Panc1 (cell line): ENCODE measurements at regions not wholly inside any gene's neighbourhood (a gene's known extent, or its start where the extent isn't known, plus 50 kb on each side); places are given as distances from the start of the nearest gene placed in this dataset.

Experiments used
- ATAC-seq: fragments of 200-7000 bp; cut with Tn5 transposase; 2 replicates; pipeline ENCODE4 v1.9.1; 2020; ENCODE audit warnings: mild to moderate bottlenecking, moderate library complexity
- BruUV-seq: library from RNA; stranded (reverse); fragments of 400-500 nt; replicated peaks from 2 replicates; lab custom pipeline; 2021; lab: Mats Ljungman, UMichigan
- CTCF ChIA-PET: fragments of 300-600 bp; sonication (Branson Sonifier 250); formaldehyde crosslinking; loops from one replicate; lab custom pipeline; 2022; ENCODE audit warnings: antibody characterized with exemption; lab: Charles Lee
- POLR2A ChIA-PET: fragments of 300-600 bp; sonication (Branson Sonifier 250); formaldehyde crosslinking; loops from one replicate; lab custom pipeline; 2022; ENCODE audit warnings: antibody characterized with exemption; lab: Charles Lee
- DNase-seq: peaks from one replicate; pipeline ENCODE4 v3.0.0-alpha.2; 2010; ENCODE audit warnings: low read depth, low spot score
- H3K27ac ChIP-seq: 2 replicates; pipeline ENCODE4 v1.5.1; 2011; ENCODE audit warnings: mild to moderate bottlenecking, low read length, inconsistent platforms
- H3K27me3 ChIP-seq: fragments of 200-500 bp; sonication (Bioruptor generic); 2 replicates; pipeline ENCODE4 v1.6.0; 2014; ENCODE audit warnings: low read length, inconsistent platforms; ENCODE audit not compliant: control insufficient read depth, insufficient read depth
- H3K36me3 ChIP-seq: fragments of 200-500 bp; sonication (Bioruptor generic); 2 replicates; pipeline ENCODE4 v1.5.1; 2014; ENCODE audit warnings: inconsistent platforms, mild to moderate bottlenecking, low read length, moderate library complexity; ENCODE audit not compliant: control insufficient read depth, insufficient read depth
- H3K4me1 ChIP-seq: 2 replicates; pipeline ENCODE4 v1.5.1; 2011; ENCODE audit warnings: inconsistent platforms, mild to moderate bottlenecking, low read length, moderate library complexity; ENCODE audit not compliant: control insufficient read depth, insufficient read depth
- H3K4me3 ChIP-seq, 2 experiments: 2 replicates each; pipeline ENCODE4 v1.5.1; 2011 to 2012; ENCODE audit warnings: low read depth in 2 of 2, low read length in 2 of 2, mild to moderate bottlenecking in 2 of 2, inconsistent platforms in 1 of 2, moderate library complexity in 1 of 2
- H3K9me3 ChIP-seq: fragments of 200-500 bp; sonication (Bioruptor generic); 2 replicates; pipeline ENCODE4 v1.5.1; 2014; ENCODE audit warnings: low read depth, mild to moderate bottlenecking, inconsistent platforms, low read length, moderate library complexity; ENCODE audit not compliant: control insufficient read depth, insufficient read depth
- POLR2AphosphoS5 ChIP-seq: IDR thresholded peaks from 2 replicates; pipeline ENCODE4 v1.6.1; 2012; ENCODE audit warnings: mild to moderate bottlenecking, low read depth, low read length, moderate library complexity
- SIN3A ChIP-seq: IDR thresholded peaks from 2 replicates; pipeline ENCODE4 v1.6.1; 2012; ENCODE audit warnings: low read depth, mild to moderate bottlenecking, low read length, moderate library complexity, borderline replicate concordance; ENCODE audit not compliant: insufficient read depth
- TCF7L2 ChIP-seq: IDR thresholded peaks from 2 replicates; pipeline ENCODE4 v1.6.1; 2011; ENCODE audit warnings: mild to moderate bottlenecking, low read depth, low read length, inconsistent platforms
- in situ Hi-C: cut with HindIII; loops from 2 replicates; pipeline ENCODE4 v1.10.0; 2016; ENCODE audit warnings: low sequenced_read_pairs, low pct_unique_long_range_greater_than_20kb
- intact Hi-C: fragments of 100-400 bp; cut with micrococcal nuclease; formaldehyde crosslinking; loops from one replicate; pipeline ENCODE4 v1.10.0; 2022; ENCODE audit not compliant: unreplicated experiment
- TF ChIP-seq, protein P1 (sequence below), 2 experiments: IDR thresholded peaks; 2 replicates each; pipeline ENCODE4 v1.6.1; 2011 to 2012; ENCODE audit warnings: low read depth in 2 of 2, control low read depth in 1 of 2, low read length in 1 of 2, mild to moderate bottlenecking in 1 of 2, moderate library complexity in 1 of 2; ENCODE audit not compliant: insufficient read depth in 1 of 2
- TF ChIP-seq, protein P2 (sequence below): fragments of 450-650 bp; IDR thresholded peaks from 2 replicates; pipeline ENCODE4 v1.5.1; 2017; ENCODE audit warnings: mild to moderate bottlenecking

DNA sequence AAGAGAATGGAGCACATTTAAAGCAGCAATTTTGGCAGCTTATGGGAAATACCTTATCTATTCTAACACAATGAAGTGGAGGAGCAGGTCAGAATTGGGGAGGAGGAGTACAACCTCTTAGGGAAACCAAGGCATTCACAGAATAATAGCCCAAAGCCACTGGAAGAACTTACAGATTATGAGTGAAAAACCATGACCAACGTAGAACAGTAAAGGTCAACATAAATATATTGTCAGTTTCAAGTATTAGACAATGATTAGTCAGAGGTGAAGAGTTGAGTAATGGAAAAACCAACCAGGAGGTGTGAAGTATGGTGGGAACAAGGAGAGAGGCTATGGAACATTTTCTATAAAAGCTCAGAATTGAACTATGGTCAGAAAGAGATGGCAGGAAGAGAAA, 304.3 kb upstream of the SP4 start:
- Histone ChIP-seq H3K27ac (no peak overlapping the region), H3K9me3 (no peaks in the 10 kb centered on the region), H3K36me3 (no peaks in the 10 kb centered on the region), H3K4me3 (no peak overlapping the region), H3K4me1 (no peaks in the 10 kb centered on the region), H3K27me3 (no peaks in the 10 kb centered on the region)
- TF ChIP-seq TCF7L2 (no peak), SIN3A (no peak), POLR2AphosphoS5 (no peak)
- TF ChIP-seq, protein P1, sequence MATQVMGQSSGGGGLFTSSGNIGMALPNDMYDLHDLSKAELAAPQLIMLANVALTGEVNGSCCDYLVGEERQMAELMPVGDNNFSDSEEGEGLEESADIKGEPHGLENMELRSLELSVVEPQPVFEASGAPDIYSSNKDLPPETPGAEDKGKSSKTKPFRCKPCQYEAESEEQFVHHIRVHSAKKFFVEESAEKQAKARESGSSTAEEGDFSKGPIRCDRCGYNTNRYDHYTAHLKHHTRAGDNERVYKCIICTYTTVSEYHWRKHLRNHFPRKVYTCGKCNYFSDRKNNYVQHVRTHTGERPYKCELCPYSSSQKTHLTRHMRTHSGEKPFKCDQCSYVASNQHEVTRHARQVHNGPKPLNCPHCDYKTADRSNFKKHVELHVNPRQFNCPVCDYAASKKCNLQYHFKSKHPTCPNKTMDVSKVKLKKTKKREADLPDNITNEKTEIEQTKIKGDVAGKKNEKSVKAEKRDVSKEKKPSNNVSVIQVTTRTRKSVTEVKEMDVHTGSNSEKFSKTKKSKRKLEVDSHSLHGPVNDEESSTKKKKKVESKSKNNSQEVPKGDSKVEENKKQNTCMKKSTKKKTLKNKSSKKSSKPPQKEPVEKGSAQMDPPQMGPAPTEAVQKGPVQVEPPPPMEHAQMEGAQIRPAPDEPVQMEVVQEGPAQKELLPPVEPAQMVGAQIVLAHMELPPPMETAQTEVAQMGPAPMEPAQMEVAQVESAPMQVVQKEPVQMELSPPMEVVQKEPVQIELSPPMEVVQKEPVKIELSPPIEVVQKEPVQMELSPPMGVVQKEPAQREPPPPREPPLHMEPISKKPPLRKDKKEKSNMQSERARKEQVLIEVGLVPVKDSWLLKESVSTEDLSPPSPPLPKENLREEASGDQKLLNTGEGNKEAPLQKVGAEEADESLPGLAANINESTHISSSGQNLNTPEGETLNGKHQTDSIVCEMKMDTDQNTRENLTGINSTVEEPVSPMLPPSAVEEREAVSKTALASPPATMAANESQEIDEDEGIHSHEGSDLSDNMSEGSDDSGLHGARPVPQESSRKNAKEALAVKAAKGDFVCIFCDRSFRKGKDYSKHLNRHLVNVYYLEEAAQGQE (IDR thresholded peaks at IDR 0.05; ENCODE audit: insufficient read depth in 1 of 2, low read depth in 2 of 2, low read length in 1 of 2), result no peak
- TF ChIP-seq, protein P2, sequence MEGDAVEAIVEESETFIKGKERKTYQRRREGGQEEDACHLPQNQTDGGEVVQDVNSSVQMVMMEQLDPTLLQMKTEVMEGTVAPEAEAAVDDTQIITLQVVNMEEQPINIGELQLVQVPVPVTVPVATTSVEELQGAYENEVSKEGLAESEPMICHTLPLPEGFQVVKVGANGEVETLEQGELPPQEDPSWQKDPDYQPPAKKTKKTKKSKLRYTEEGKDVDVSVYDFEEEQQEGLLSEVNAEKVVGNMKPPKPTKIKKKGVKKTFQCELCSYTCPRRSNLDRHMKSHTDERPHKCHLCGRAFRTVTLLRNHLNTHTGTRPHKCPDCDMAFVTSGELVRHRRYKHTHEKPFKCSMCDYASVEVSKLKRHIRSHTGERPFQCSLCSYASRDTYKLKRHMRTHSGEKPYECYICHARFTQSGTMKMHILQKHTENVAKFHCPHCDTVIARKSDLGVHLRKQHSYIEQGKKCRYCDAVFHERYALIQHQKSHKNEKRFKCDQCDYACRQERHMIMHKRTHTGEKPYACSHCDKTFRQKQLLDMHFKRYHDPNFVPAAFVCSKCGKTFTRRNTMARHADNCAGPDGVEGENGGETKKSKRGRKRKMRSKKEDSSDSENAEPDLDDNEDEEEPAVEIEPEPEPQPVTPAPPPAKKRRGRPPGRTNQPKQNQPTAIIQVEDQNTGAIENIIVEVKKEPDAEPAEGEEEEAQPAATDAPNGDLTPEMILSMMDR, result no peak
- POLR2A ChIA-PET, result interaction anchor here (0.6 kb wide), 1 partner anchor 16 kb away, joined by 3 read pairs; no protein-coding TSS in a partner anchor
- DNase-seq (no peak), ATAC-seq (no peak)
- intact Hi-C loops, result no loop called here
- in situ Hi-C loops, result no loop called here
- CTCF ChIA-PET, result no interaction called here
- no TSS peak for BruUV-seq

DNA sequence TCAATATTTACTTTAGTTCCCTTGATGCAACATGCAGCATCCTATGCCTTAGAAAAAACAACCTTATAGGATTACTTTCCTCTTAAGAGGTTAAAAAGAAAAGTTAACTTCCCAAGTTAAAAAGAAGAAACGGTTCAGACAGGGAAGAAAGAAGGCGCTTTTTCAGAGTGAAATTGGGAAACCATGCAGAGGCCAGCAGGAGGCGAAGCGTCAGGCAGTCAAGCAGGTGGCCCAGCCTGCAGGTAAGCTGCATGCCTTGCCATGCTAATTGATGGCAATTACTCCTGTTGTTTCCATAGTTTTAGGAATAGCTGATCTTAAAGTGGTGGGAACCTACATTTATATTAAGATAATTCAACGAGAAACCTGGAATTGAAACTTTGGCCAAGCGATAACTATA, 302.6 kb upstream of the SP4 start:
- POLR2A ChIA-PET, result no interaction called here
- TF ChIP-seq, protein P2, result no peak
- TF ChIP-seq, protein P1 (IDR thresholded peaks at IDR 0.05; ENCODE audit: insufficient read depth in 1 of 2, low read depth in 2 of 2, low read length in 1 of 2), result no peak
- TF ChIP-seq TCF7L2, result no peak
- TF ChIP-seq SIN3A, result no peak
- Histone ChIP-seq H3K27me3 (no peaks in the 10 kb centered on the region), H3K36me3 (no peaks in the 10 kb centered on the region), H3K4me3 (no peak overlapping the region), H3K27ac (no peak overlapping the region), H3K4me1 (no peaks in the 10 kb centered on the region), H3K9me3 (no peaks in the 10 kb centered on the region)
- intact Hi-C loops, result no loop called here
- no TSS peak for BruUV-seq
- CTCF ChIA-PET, result no interaction called here
- in situ Hi-C loops, result no loop called here
- DNase-seq (no peak), ATAC-seq (no peak)
